ENCODE measurements at regions not wholly inside any gene's neighbourhood (a gene's known extent, or its start where the extent isn't known, plus 50 kb on each side); places are given as distances from the start of the nearest gene placed in this dataset.
A peak's percentile ranks its signal among the peaks of the same experiment; 100 is the strongest.

GRCh38 chr7:119465798-119466305 is 807.1 kb upstream of the KCND2 start:
- DNase-seq (ENCODE audit: low spot score) = no peak
- Histone ChIP-seq H3K27ac (ENCODE audit: low read depth in 1 of 2, low read length in 2 of 2) (no peak overlapping the region), H3K4me1 (ENCODE audit: control insufficient read depth in 4 of 4, insufficient read depth in 4 of 4, low read length in 3 of 4) (no peaks in the 10 kb centered on the region), H3K9me3 (ENCODE audit: control insufficient read depth in 4 of 4, low read length in 3 of 4) (no peaks in the 10 kb centered on the region), H3K4me3 (ENCODE audit: low read depth in 1 of 3, low read length in 3 of 3) (no peak overlapping the region), H3K36me3 (ENCODE audit: control insufficient read depth in 4 of 4, insufficient read depth in 3 of 4, low read depth in 1 of 4, low read length in 3 of 4) (no peaks in the 10 kb centered on the region), H3K9ac (ENCODE audit: low read depth in 1 of 2, low read length in 2 of 2) (no peak overlapping the region), H3K27me3 (ENCODE audit: control insufficient read depth in 4 of 4, insufficient read depth in 4 of 4, low read length in 3 of 4) (no peaks in the 10 kb centered on the region)
- no peak for TF ChIP-seq MAX (IDR thresholded peaks at IDR 0.05)
- TF ChIP-seq EGR1 (IDR thresholded peaks at IDR 0.05; ENCODE audit: low read depth in 2 of 2) = no peak
- TF ChIP-seq HNF4A (conservative IDR thresholded peaks at IDR 0.05) = no peak
- no peak for TF ChIP-seq YY1 (IDR thresholded peaks at IDR 0.05)
- TF ChIP-seq, protein P1, sequence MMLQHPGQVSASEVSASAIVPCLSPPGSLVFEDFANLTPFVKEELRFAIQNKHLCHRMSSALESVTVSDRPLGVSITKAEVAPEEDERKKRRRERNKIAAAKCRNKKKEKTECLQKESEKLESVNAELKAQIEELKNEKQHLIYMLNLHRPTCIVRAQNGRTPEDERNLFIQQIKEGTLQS (IDR thresholded peaks at IDR 0.05) = no peak
- no peak for TF ChIP-seq SP1 (IDR thresholded peaks at IDR 0.05)
- TF ChIP-seq HNF4G (IDR thresholded peaks at IDR 0.05) = no peak
- TF ChIP-seq, protein P2, sequence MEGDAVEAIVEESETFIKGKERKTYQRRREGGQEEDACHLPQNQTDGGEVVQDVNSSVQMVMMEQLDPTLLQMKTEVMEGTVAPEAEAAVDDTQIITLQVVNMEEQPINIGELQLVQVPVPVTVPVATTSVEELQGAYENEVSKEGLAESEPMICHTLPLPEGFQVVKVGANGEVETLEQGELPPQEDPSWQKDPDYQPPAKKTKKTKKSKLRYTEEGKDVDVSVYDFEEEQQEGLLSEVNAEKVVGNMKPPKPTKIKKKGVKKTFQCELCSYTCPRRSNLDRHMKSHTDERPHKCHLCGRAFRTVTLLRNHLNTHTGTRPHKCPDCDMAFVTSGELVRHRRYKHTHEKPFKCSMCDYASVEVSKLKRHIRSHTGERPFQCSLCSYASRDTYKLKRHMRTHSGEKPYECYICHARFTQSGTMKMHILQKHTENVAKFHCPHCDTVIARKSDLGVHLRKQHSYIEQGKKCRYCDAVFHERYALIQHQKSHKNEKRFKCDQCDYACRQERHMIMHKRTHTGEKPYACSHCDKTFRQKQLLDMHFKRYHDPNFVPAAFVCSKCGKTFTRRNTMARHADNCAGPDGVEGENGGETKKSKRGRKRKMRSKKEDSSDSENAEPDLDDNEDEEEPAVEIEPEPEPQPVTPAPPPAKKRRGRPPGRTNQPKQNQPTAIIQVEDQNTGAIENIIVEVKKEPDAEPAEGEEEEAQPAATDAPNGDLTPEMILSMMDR (IDR thresholded peaks at IDR 0.05; ENCODE audit: low read depth, low read length, missing input control) = no peak
- no peak for TF ChIP-seq FOXA1 (IDR thresholded peaks at IDR 0.05)
- TF ChIP-seq, protein P3, sequence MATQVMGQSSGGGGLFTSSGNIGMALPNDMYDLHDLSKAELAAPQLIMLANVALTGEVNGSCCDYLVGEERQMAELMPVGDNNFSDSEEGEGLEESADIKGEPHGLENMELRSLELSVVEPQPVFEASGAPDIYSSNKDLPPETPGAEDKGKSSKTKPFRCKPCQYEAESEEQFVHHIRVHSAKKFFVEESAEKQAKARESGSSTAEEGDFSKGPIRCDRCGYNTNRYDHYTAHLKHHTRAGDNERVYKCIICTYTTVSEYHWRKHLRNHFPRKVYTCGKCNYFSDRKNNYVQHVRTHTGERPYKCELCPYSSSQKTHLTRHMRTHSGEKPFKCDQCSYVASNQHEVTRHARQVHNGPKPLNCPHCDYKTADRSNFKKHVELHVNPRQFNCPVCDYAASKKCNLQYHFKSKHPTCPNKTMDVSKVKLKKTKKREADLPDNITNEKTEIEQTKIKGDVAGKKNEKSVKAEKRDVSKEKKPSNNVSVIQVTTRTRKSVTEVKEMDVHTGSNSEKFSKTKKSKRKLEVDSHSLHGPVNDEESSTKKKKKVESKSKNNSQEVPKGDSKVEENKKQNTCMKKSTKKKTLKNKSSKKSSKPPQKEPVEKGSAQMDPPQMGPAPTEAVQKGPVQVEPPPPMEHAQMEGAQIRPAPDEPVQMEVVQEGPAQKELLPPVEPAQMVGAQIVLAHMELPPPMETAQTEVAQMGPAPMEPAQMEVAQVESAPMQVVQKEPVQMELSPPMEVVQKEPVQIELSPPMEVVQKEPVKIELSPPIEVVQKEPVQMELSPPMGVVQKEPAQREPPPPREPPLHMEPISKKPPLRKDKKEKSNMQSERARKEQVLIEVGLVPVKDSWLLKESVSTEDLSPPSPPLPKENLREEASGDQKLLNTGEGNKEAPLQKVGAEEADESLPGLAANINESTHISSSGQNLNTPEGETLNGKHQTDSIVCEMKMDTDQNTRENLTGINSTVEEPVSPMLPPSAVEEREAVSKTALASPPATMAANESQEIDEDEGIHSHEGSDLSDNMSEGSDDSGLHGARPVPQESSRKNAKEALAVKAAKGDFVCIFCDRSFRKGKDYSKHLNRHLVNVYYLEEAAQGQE (IDR thresholded peaks at IDR 0.05) = no peak
- TF ChIP-seq JUND (IDR thresholded peaks at IDR 0.05) = no peak
- TF ChIP-seq RAD21 (IDR thresholded peaks at IDR 0.05) = no peak
- WGBS = 15% methylated on average over 1 of the region's 1 CpG

DNA sequence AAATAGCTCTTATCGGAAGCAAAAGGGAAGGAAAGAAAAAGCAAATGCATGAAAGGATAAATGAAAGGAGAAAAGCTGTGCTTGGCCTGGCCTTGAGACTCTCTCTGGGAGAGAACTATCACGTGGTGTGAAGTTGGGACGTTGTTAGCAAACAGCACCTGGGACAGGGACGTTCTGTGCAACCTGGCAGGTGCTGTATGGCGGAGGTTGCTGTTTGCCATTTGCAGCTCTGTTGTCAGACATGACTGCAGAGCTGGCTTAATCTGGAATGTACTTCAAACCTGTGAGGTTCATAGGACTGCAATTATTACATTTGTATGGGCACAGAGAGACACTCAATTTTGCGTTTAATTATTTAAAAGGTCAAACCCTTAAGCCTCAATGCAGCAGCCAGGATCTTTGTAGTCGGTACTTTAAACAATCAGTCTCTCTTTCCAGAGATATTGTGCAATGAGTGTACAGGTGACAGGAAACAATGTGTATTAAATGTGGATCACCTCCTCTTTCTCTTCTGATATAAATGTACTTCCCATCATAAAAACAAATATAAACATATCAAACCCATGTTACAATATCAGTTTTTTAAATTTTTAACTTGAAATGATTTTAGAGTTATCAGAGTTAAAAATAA is 800.5 kb upstream of the KCND2 start:
- no peak overlapping the region for H3K27ac ChIP-seq (ENCODE audit: low read depth in 1 of 2, low read length in 2 of 2)
- no peak overlapping the region for H3K9ac ChIP-seq (ENCODE audit: low read depth in 1 of 2, low read length in 2 of 2)
- WGBS = 23% methylated on average over 7 of the region's 7 CpGs
- DNase-seq (ENCODE audit: low spot score) = no peak
- no peaks in the 10 kb centered on the region for H3K36me3 ChIP-seq (ENCODE audit: control insufficient read depth in 4 of 4, insufficient read depth in 3 of 4, low read depth in 1 of 4, low read length in 3 of 4)
- H3K4me3 ChIP-seq (ENCODE audit: low read depth in 1 of 3, low read length in 3 of 3) = peak overlapping the region in 1 of 3 donors; percentile 35
- H3K9me3 ChIP-seq (ENCODE audit: control insufficient read depth in 4 of 4, low read length in 3 of 4) = no peaks in the 10 kb centered on the region
- H3K4me1 ChIP-seq (ENCODE audit: control insufficient read depth in 4 of 4, insufficient read depth in 4 of 4, low read length in 3 of 4) = peaks cover 0 to 2% (median 0%) of the 10 kb centered on the region in 4 donors
- no peaks in the 10 kb centered on the region for H3K27me3 ChIP-seq (ENCODE audit: control insufficient read depth in 4 of 4, insufficient read depth in 4 of 4, low read length in 3 of 4)
- peak in 1 of 2 donors; percentile 33 for TF ChIP-seq HNF4A (conservative IDR thresholded peaks at IDR 0.05)
- peak; percentile 20 for TF ChIP-seq SP1 (IDR thresholded peaks at IDR 0.05)
- TF ChIP-seq TAF1 (conservative IDR thresholded peaks at IDR 0.05) = no peak
- TF ChIP-seq, protein P3 (IDR thresholded peaks at IDR 0.05) = no peak
- TF ChIP-seq YY1 (IDR thresholded peaks at IDR 0.05) = peak; percentile 85
- TF ChIP-seq MAX (IDR thresholded peaks at IDR 0.05) = no peak
- TF ChIP-seq EGR1 (IDR thresholded peaks at IDR 0.05; ENCODE audit: low read depth in 2 of 2) = no peak
- TF ChIP-seq GABPA (IDR thresholded peaks at IDR 0.05 in 1 of 2, conservative IDR thresholded peaks at IDR 0.05 in 1 of 2) = no peak
- no peak for TF ChIP-seq HNF4G (IDR thresholded peaks at IDR 0.05)
- no peak for TF ChIP-seq RAD21 (IDR thresholded peaks at IDR 0.05)
- TF ChIP-seq ZBTB33 (IDR thresholded peaks at IDR 0.05) = no peak
- no peak for TF ChIP-seq FOXA2 (IDR thresholded peaks at IDR 0.05)
- TF ChIP-seq, protein P1 (IDR thresholded peaks at IDR 0.05) = no peak

Data from liver (tissue), 8 donors.